ENCODE measurements at regions not wholly inside any gene's neighbourhood (a gene's known extent, or its start where the extent isn't known, plus 50 kb on each side); places are given as distances from the start of the nearest gene placed in this dataset.

- WGBS, 2 donors, result 86 to 87% methylated on average over 6 of the region's 6 CpGs
- H3K9me3 ChIP-seq (ENCODE audit: control insufficient read depth, low read length), result no peaks in the 10 kb centered on the region
- H3K4me1 ChIP-seq (ENCODE audit: control insufficient read depth in 1 of 2, insufficient read depth in 2 of 2, low read length in 2 of 2), result no peaks in the 10 kb centered on the region
- no peak for DNase-seq
- intact Hi-C loops (cut with DNase I), result no loop called here
- no peak overlapping the region for H3K4me3 ChIP-seq (ENCODE audit: low read length in 2 of 2)
- no peaks in the 10 kb centered on the region for H3K36me3 ChIP-seq (ENCODE audit: control insufficient read depth in 1 of 2, insufficient read depth in 2 of 2, low read length in 1 of 2)
- H3K27ac ChIP-seq (ENCODE audit: low read depth in 1 of 2, low read length in 2 of 2), result no peak overlapping the region
- H3K27me3 ChIP-seq (ENCODE audit: control insufficient read depth in 1 of 2, insufficient read depth in 2 of 2, low read length in 1 of 2), result no peaks in the 10 kb centered on the region
- no peak for ATAC-seq (ENCODE audit: low FRiP score)
Observed at GRCh38 chr10:21297603-21298383, 227.7 kb downstream of the SKIDA1 start.

GRCh38 chr10:21296575-21297355, 228.7 kb downstream of the SKIDA1 start:
- H3K9me3 ChIP-seq (ENCODE audit: control insufficient read depth, low read length), result no peaks in the 10 kb centered on the region
- ATAC-seq (ENCODE audit: low FRiP score) (no peak), DNase-seq (no peak)
- intact Hi-C loops (cut with DNase I), result no loop called here
- no peak overlapping the region for H3K27ac ChIP-seq (ENCODE audit: low read depth in 1 of 2, low read length in 2 of 2)
- no peaks in the 10 kb centered on the region for H3K36me3 ChIP-seq (ENCODE audit: control insufficient read depth in 1 of 2, insufficient read depth in 2 of 2, low read length in 1 of 2)
- no peak overlapping the region for H3K4me3 ChIP-seq (ENCODE audit: low read length in 2 of 2)
- H3K27me3 ChIP-seq (ENCODE audit: control insufficient read depth in 1 of 2, insufficient read depth in 2 of 2, low read length in 1 of 2), result no peaks in the 10 kb centered on the region
- WGBS, 2 donors, result 96 to 97% methylated on average over 13 of the region's 13 CpGs
- no peaks in the 10 kb centered on the region for H3K4me1 ChIP-seq (ENCODE audit: control insufficient read depth in 1 of 2, insufficient read depth in 2 of 2, low read length in 2 of 2)

- WGBS, 2 donors, result 74 to 79% methylated on average over 9 of the region's 9 CpGs
- no peaks in the 10 kb centered on the region for H3K9me3 ChIP-seq (ENCODE audit: control insufficient read depth, low read length)
- no peaks in the 10 kb centered on the region for H3K36me3 ChIP-seq (ENCODE audit: control insufficient read depth in 1 of 2, insufficient read depth in 2 of 2, low read length in 1 of 2)
- no peak overlapping the region for H3K27ac ChIP-seq (ENCODE audit: low read depth in 1 of 2, low read length in 2 of 2)
- no peak overlapping the region for H3K4me3 ChIP-seq (ENCODE audit: low read length in 2 of 2)
- ATAC-seq (ENCODE audit: low FRiP score) (no peak), DNase-seq (no peak)
- H3K27me3 ChIP-seq (ENCODE audit: control insufficient read depth in 1 of 2, insufficient read depth in 2 of 2, low read length in 1 of 2), result no peaks in the 10 kb centered on the region
- intact Hi-C loops (cut with DNase I), result no loop called here
- H3K4me1 ChIP-seq (ENCODE audit: control insufficient read depth in 1 of 2, insufficient read depth in 2 of 2, low read length in 2 of 2), result no peaks in the 10 kb centered on the region
Observed at GRCh38 chr10:21293518-21294356, 231.7 kb downstream of the SKIDA1 start.

GRCh38 chr10:21292763-21293517, 232.5 kb downstream of the SKIDA1 start:
- ATAC-seq (ENCODE audit: low FRiP score) (peak; percentile 88), DNase-seq (peak; percentile 78 to 85)
- H3K27ac ChIP-seq (ENCODE audit: low read depth in 1 of 2, low read length in 2 of 2), result no peak overlapping the region
- peak overlapping the region; percentile 22 to 60 for H3K4me3 ChIP-seq (ENCODE audit: low read length in 2 of 2)
- H3K9me3 ChIP-seq (ENCODE audit: control insufficient read depth, low read length), result no peaks in the 10 kb centered on the region
- no peaks in the 10 kb centered on the region for H3K36me3 ChIP-seq (ENCODE audit: control insufficient read depth in 1 of 2, insufficient read depth in 2 of 2, low read length in 1 of 2)
- intact Hi-C loops (cut with DNase I), result no loop called here
- H3K27me3 ChIP-seq (ENCODE audit: control insufficient read depth in 1 of 2, insufficient read depth in 2 of 2, low read length in 1 of 2), result no peaks in the 10 kb centered on the region
- 3 to 5% methylated on average over 14 of the region's 14 CpGs for WGBS, 2 donors
- no peaks in the 10 kb centered on the region for H3K4me1 ChIP-seq (ENCODE audit: control insufficient read depth in 1 of 2, insufficient read depth in 2 of 2, low read length in 2 of 2)

GRCh38 chr10:21290499-21291160, 234.9 kb downstream of the SKIDA1 start:
- no peaks in the 10 kb centered on the region for H3K4me1 ChIP-seq (ENCODE audit: control insufficient read depth in 1 of 2, insufficient read depth in 2 of 2, low read length in 2 of 2)
- no peaks in the 10 kb centered on the region for H3K27me3 ChIP-seq (ENCODE audit: control insufficient read depth in 1 of 2, insufficient read depth in 2 of 2, low read length in 1 of 2)
- no peaks in the 10 kb centered on the region for H3K9me3 ChIP-seq (ENCODE audit: control insufficient read depth, low read length)
- intact Hi-C loops (cut with DNase I), result no loop called here
- DNase-seq (no peak), ATAC-seq (ENCODE audit: low FRiP score) (no peak)
- WGBS, 2 donors, result 70 to 97% methylated on average over 2 of the region's 2 CpGs
- H3K27ac ChIP-seq (ENCODE audit: low read depth in 1 of 2, low read length in 2 of 2), result no peak overlapping the region
- H3K36me3 ChIP-seq (ENCODE audit: control insufficient read depth in 1 of 2, insufficient read depth in 2 of 2, low read length in 1 of 2), result no peaks in the 10 kb centered on the region
- H3K4me3 ChIP-seq (ENCODE audit: low read length in 2 of 2), result no peak overlapping the region

- Histone ChIP-seq H3K4me3 (ENCODE audit: low read length in 2 of 2) (no peak overlapping the region), H3K36me3 (ENCODE audit: control insufficient read depth in 1 of 2, insufficient read depth in 2 of 2, low read length in 1 of 2) (no peaks in the 10 kb centered on the region), H3K27me3 (ENCODE audit: control insufficient read depth in 1 of 2, insufficient read depth in 2 of 2, low read length in 1 of 2) (no peaks in the 10 kb centered on the region), H3K27ac (ENCODE audit: low read depth in 1 of 2, low read length in 2 of 2) (no peak overlapping the region), H3K4me1 (ENCODE audit: control insufficient read depth in 1 of 2, insufficient read depth in 2 of 2, low read length in 2 of 2) (no peaks in the 10 kb centered on the region), H3K9me3 (ENCODE audit: control insufficient read depth, low read length) (no peaks in the 10 kb centered on the region)
- intact Hi-C loops (cut with DNase I), result no loop called here
- ATAC-seq (ENCODE audit: low FRiP score) (no peak), DNase-seq (no peak)
- 97 to 100% methylated on average over 1 of the region's 1 CpG for WGBS, 2 donors
Observed at GRCh38 chr10:21289961-21290360, 235.5 kb downstream of the SKIDA1 start.

GRCh38 chr10:21289271-21289670, 236.2 kb downstream of the SKIDA1 start:
- no peak for DNase-seq

More at GRCh38 chr10:21289271-21289670, 236.2 kb downstream of the SKIDA1 start:
- H3K4me1 ChIP-seq (ENCODE audit: control insufficient read depth in 1 of 2, insufficient read depth in 2 of 2, low read length in 2 of 2), result no peaks in the 10 kb centered on the region
- H3K27ac ChIP-seq (ENCODE audit: low read depth in 1 of 2, low read length in 2 of 2), result no peak overlapping the region
- intact Hi-C loops (cut with DNase I), result no loop called here
- no peak for ATAC-seq (ENCODE audit: low FRiP score)
- H3K27me3 ChIP-seq (ENCODE audit: control insufficient read depth in 1 of 2, insufficient read depth in 2 of 2, low read length in 1 of 2), result no peaks in the 10 kb centered on the region
- no peaks in the 10 kb centered on the region for H3K9me3 ChIP-seq (ENCODE audit: control insufficient read depth, low read length)
- H3K36me3 ChIP-seq (ENCODE audit: control insufficient read depth in 1 of 2, insufficient read depth in 2 of 2, low read length in 1 of 2), result no peaks in the 10 kb centered on the region
- H3K4me3 ChIP-seq (ENCODE audit: low read length in 2 of 2), result no peak overlapping the region
- 92 to 96% methylated on average over 3 of the region's 3 CpGs for WGBS, 2 donors
